NB4 (cell line): ENCODE measurements at regions not wholly inside any gene's neighbourhood (a gene's known extent, or its start where the extent isn't known, plus 50 kb on each side); places are given as distances from the start of the nearest gene placed in this dataset.

ENCODE experiments used
- POLR2A ChIP-seq: IDR thresholded peaks from 2 replicates; pipeline ENCODE4 v1.6.1; 2011; ENCODE audit warnings: mild to moderate bottlenecking; ENCODE audit not compliant: insufficient read length; ENCODE audit errors: extremely low read depth
- TF ChIP-seq, protein P1 (sequence below): IDR thresholded peaks from one replicate; pipeline ENCODE4 v1.5.1; 2012; ENCODE audit warnings: low read depth, low read length

DNA sequence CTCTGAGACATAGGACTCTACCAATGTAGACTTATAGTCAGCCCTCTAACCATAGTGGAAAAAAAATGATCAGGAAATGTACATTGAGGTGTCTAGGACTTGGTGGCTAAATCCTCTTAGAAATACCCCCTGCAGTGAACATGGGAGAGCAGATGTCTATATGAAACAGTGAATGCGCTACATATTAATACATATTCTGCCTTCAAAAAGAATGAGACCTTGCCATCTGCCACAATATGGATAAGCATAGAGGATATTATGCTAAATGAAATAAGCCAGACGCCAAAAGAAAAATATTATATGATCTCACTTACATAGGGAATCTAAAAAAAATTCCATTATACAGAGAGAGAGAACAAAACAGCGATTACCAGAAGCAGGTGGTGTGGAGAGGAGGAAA lies 66.6 kb upstream of the HAO2 start:
- TF ChIP-seq, protein P1, sequence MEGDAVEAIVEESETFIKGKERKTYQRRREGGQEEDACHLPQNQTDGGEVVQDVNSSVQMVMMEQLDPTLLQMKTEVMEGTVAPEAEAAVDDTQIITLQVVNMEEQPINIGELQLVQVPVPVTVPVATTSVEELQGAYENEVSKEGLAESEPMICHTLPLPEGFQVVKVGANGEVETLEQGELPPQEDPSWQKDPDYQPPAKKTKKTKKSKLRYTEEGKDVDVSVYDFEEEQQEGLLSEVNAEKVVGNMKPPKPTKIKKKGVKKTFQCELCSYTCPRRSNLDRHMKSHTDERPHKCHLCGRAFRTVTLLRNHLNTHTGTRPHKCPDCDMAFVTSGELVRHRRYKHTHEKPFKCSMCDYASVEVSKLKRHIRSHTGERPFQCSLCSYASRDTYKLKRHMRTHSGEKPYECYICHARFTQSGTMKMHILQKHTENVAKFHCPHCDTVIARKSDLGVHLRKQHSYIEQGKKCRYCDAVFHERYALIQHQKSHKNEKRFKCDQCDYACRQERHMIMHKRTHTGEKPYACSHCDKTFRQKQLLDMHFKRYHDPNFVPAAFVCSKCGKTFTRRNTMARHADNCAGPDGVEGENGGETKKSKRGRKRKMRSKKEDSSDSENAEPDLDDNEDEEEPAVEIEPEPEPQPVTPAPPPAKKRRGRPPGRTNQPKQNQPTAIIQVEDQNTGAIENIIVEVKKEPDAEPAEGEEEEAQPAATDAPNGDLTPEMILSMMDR: no peak
- no peak for TF ChIP-seq POLR2A
